Right lobe of liver (tissue), 4 donors: ENCODE measurements at regions not wholly inside any gene's neighbourhood (a gene's known extent, or its start where the extent isn't known, plus 50 kb on each side); places are given as distances from the start of the nearest gene placed in this dataset.

Experiments
- POLR2A ChIP-seq: fragments of 450-650 bp; IDR thresholded peaks from one replicate; pipeline ENCODE4 v1.6.1; 2017; ENCODE audit warnings: antibody characterized with exemption, mild to moderate bottlenecking
- TF ChIP-seq, protein P1 (sequence below), 4 donors: fragments of 200-600 bp in 3 of 4; fragments of 450-650 bp in 1 of 4; IDR thresholded peaks; one replicate each; pipeline versions ENCODE4 v1.5.1 to v1.8.0; 2016 to 2022; ENCODE audit warnings: antibody characterized with exemption in 4 of 4, mild to moderate bottlenecking in 2 of 4
- donor health status: DM: no; HTN: no; CAD: no.
- donor health status: DM: no; HTN: no; CAD: no.
- donor health status: DM: no; HTN: yes; CAD: no.

DNA sequence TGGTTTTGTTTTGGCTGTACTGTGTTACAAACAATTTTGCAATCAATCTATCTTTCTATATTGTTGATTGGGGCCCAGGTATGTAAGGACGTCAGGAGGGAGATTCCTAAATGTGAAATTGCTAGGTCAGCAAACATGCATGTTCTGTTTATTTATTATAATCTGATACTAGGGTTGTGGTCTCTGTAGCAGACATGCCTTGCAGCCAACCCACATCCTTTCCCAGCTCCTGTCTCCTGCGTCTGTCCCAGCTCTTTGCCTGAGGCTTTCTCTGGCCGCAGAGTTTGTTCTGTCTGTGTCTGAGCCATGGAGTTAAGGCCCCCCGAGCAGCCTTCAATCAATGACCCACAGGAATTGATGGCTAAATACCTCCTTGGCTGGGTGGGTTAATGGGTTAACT, 124.0 kb upstream of the ZEB1 start:
- no peak for TF ChIP-seq POLR2A
- TF ChIP-seq, protein P1, sequence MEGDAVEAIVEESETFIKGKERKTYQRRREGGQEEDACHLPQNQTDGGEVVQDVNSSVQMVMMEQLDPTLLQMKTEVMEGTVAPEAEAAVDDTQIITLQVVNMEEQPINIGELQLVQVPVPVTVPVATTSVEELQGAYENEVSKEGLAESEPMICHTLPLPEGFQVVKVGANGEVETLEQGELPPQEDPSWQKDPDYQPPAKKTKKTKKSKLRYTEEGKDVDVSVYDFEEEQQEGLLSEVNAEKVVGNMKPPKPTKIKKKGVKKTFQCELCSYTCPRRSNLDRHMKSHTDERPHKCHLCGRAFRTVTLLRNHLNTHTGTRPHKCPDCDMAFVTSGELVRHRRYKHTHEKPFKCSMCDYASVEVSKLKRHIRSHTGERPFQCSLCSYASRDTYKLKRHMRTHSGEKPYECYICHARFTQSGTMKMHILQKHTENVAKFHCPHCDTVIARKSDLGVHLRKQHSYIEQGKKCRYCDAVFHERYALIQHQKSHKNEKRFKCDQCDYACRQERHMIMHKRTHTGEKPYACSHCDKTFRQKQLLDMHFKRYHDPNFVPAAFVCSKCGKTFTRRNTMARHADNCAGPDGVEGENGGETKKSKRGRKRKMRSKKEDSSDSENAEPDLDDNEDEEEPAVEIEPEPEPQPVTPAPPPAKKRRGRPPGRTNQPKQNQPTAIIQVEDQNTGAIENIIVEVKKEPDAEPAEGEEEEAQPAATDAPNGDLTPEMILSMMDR (IDR thresholded peaks at IDR 0.05), result no peak
